Right lung (tissue), 2 donors: ENCODE measurements at regions not wholly inside any gene's neighbourhood (a gene's known extent, or its start where the extent isn't known, plus 50 kb on each side); places are given as distances from the start of the nearest gene placed in this dataset.
A peak's percentile ranks its signal among the peaks of the same experiment; 100 is the strongest.

Source experiments
- DNase-seq, 2 donors: peaks; one replicate each; pipeline ENCODE4 v3.0.0-alpha.2; 2013

DNA sequence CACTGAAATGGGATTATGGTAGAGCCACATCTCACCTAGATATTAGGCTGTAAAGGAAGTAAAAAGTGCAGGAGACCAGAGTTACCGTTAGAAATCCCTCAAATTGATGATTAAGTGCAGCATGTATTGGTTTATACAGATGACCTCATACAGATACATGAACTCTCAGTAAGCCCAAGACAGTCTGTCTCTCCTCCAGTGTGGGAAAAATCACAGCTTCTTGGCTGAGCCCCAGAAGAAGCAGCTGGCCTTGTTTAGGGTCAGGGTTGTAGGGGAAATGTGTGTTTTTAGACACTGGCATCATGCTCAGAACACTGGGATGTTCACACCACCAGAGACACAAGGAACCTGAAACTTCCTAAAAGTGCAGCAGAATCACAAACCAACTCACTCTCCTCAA is 135.9 kb downstream of the KATNIP start:
- DNase-seq: peak; percentile 4 to 16

DNA sequence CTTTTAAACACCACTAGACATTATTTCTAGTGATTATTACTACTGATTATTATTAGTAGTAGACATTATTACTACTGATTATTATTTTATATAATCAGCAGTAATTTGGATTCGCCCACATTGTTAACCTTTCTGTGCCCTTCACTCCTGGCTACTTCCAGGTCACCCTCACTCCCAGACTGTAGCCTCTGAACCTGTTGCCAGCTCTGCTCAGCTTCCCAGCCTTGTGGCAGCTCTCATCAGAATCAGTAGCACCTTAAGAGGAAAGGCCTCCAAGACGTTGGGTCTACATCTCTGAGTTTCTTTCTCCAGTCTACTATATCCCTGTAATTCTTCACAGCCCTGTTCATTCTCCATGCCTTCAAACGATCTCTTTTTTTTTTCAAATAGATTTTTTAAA is 137.0 kb downstream of the KATNIP start:
- no peak for DNase-seq

DNA sequence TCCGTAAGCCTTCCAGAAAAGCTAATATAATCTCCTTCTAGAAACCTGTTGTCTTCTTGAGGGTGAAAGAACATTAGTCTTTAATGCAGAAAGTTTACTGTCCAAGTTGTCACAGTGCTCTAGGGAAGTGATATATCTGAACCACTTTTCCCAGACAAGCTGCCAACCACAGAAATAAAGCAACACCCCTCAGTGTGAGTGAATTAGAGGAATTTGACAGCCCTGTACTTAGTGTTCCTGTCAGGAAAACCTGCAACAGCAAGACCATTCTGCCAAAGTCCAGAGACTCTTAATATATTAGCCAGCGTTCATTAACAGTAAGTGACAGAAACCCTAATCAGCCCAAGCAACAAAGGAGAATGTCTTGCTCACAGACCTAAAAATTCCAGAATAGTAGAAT is 137.7 kb downstream of the KATNIP start:
- DNase-seq: no peak

DNA sequence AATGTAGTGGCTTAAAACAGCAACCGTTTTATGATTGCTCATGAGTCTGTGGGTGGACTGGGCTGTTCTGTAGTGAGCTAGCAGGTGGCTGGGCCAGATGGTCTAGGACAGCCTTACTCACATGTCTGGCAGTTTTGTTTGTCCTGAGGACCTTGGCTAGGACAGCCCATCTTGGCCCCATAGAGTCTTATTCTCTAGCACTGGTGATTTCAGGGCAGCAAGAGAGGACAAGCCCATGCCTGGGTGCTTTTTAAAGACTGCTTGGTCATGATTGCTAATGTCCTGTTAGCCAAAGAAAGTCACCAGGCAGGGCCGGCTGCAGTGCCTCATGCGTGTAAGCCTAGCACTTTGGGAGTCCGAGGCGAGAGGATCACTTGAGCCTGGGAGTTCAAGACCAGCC is 139.8 kb downstream of the KATNIP start:
- no peak for DNase-seq

DNA sequence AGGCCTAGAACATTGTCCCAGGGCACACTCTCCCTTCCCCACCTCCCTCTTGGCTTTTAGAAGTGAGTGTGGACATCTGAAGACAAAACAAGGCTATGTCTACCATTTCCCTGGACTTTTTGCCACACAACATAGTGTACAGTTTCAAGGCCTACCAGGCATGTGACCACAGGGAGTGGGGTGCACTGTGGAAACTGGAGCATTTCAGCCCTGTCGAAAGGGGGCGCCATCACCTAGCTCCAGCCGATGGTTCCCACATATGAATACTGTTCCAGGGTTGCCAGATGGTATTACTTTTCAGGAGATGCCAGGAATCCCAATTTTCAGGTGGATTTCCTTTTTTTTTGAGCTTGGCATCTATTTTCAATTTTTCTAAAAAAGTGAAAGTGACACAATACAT is 140.7 kb downstream of the KATNIP start:
- DNase-seq: no peak

DNA sequence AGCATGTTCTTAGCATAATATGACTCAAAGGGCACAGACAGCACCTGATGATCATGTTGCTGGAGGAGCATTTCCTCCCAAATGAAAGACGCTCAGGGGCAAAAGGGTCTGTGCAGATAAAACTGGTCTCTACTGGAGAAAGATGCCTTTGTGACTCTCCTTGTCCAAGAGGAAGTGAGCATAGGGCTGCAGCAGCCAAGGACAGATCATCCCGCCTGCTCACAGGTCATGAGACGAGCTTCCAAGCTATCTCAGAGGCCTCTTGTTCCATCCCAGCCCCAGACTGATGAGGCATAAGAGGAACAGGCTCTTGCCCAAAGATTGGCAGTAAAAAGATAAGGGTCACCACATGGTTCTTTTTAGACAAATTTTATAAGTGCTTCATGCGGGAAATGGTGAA is 141.8 kb downstream of the KATNIP start:
- no peak for DNase-seq

DNA sequence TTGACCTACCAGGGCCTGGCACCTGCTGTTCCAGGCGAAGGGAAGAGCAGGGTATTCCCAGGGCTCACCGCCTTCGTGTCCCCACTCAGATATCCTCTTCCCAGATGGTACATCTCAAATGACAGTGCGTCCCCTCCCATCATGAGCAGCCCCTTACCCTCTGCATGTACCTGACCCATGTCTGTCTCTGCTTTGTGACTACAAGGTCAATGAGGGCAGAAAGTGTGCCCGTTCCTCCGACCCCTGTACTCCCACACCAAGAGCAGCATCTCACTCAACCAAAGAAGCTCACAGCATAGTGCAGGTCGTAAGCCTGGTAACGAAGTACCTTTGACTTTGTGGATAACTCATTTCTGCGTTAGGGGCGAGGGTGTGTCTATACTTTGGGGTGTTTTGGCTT is 142.6 kb downstream of the KATNIP start:
- DNase-seq: no peak

DNA sequence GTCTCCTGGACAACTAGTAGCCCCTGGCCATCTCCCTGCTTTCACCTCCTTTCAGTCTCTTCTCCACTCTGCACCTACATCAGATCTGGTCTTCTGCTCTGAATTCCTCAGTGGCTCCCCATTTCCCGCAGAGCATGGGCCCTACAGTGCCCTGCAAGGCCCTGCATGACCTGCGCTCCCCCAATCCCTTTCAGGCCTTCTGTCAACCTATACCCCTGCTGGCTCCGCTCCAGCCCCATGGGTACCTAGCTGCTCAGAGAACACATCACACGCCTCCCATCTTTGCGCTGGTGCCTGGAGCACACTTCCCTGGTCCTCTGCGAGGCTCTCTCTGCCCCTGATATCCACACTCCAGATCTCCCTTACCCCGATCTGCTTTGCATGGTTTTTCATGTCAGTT is 145.2 kb downstream of the KATNIP start:
- no peak for DNase-seq

DNA sequence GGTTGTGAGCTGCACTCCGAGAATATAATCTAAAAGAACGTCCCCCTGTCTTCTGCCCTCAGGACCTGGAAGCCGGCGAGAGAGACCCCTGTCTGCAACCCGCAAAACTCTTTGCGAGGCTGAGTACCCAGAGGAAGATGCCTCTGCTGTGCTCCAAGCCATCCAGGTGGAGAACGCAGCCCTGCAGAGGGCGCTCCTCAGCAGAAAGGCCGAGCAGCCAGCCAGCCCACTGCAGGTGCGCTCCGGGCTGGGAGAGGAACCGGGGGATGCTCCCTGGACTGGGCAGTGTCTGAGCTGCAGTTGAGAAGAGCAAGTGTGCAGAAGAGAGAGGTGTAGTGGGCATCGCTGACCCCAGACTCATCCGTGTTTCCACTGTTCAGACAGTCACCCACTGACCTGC is 148.3 kb downstream of the KATNIP start:
- no peak for DNase-seq

DNA sequence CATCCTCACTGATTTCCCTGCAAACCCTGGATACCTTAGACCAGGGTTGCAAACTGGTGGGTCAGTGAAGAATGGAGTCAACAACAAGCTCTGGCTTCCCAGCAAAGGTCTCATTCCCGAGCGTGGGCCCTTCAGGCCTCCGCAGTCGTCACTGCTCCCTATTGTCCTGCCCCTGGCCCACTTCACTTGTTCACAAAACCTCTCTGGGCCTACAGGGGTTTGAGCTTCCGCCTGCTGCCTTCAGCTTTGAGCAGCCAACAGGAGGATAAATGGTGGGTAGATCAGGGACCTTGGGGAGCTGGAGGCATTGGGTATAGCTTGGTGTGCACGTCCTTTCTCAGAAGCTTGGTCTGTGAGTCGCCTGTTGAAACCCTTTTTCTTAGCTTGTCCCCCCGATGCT is 148.8 kb downstream of the KATNIP start:
- no peak for DNase-seq

DNA sequence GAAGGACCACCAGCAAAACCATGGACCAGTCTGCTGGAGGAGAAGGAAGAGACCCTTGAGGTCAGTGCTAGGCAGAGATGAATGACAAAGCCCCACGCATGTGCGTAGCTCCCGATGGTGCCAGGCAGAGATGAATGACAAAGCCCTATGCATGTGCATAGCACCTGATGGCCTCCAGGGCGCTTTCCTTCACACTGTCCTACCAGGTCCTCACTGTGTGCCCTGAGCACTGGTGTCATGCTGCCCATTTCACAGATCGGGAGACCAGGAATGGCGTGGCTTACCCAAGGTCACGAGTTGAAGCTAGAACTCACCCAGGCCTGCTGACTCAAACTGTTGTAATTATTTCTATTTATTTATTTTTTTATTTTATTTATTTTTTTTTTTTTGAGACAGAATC is 149.6 kb downstream of the KATNIP start:
- DNase-seq: no peak

DNA sequence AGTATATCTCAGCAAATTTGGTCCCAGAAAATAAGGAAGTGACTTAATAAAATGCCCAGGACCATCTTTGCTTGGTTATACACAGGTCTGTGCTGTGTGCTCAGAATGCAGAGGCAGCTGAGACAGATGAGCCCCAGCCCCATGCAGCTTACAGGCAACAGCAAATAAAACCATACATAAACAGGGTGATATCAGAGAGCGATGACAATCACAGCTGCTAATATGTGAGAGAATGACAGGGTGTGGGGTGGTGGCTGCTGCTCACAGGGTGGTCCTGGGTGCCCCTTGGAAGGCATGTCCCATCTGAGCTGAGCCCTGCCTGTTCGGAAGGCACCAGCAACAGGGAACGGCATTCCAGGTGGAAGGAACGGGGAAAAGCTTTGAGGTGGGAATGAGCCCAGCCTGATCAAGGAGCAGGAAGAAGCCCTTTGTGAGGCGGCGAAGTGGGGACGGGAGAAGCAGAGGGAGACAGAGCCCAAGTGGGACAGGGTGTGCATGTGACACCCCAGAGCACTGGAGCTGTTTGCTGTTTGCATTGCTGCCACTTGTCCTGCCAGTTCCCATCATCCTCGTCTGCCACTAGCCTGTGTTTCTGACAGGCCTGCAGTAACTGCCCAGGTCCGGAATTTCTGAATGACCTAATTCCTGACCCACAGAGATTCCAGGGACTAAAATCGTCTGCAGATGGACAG is 150.5 kb downstream of the KATNIP start:
- no peak for DNase-seq

DNA sequence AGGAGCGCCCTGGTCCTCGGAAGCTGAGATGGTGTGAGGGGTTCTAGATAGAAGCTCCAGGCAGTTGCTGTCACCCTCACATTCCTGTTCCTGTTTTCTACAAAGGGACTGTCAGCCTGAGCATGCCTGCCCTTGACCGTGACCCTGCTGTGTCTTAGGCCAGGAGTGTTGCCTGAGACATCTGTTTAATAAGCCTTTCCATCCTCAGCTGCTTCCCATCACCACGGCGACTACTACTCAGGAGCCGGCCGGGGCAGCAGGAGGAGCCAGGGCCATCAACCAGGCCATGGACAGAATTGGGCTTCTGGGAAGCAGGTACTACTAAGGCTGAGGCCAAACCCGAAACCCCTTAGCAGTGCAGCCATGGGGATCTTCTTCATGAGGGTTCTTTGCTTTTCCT is 151.4 kb downstream of the KATNIP start:
- no peak for DNase-seq

DNA sequence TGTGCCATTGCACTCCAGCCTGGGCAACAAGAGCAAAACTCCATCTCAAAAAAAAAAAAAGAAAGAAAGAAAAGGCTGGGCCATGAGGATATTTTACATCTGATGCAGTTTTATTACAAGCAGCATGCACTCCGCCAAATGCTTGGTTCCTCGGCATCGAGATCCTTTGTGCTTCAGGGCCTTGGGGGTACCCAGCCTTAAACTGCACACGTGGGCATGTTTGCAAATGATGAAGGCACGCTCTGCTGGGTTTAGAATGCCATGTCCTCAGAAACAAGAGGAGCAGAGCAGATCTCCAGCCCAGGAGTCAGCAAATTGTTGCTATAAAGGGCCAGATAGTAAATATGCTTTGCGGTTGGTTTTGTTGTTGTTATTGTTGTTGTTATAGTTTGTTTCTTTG is 153.2 kb downstream of the KATNIP start:
- no peak for DNase-seq

DNA sequence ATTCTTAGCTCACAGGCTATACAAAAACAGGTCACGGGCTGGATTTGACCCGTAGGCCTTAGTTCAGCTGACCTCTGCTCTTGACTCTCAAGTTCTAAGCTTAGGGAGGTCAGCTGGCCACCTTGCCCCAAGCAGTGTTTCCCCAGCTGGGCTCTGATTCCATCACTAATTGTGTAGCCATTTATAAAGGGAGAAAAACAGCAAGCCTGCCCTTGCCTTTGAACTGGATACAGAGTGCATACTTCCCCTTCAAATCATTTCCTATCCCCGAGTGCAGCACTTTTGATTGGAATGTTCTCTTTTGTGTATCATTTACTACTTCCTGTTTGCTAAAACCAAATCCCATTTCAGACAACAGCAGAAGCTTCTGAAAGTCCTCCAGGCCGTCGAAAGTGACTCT is 153.6 kb downstream of the KATNIP start:
- no peak for DNase-seq

DNA sequence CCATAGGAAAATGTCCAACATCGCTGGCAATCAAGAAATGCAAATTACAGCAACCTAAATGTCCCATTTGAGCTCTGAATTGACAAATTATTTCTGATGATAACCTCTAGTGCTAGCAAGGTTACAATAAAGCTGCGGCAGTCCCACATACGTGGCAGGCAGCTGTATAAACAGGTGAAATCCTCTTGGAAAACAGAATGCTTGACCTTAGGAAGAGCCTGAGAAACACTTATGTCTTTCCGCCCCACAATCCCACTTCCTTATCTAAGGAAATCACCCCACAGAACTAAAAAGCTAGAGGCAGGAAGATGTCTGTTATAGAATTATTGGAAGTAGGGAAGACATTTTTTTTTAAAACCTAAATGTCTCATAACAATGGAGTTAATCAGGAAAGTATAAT is 154.3 kb downstream of the KATNIP start:
- no peak for DNase-seq

DNA sequence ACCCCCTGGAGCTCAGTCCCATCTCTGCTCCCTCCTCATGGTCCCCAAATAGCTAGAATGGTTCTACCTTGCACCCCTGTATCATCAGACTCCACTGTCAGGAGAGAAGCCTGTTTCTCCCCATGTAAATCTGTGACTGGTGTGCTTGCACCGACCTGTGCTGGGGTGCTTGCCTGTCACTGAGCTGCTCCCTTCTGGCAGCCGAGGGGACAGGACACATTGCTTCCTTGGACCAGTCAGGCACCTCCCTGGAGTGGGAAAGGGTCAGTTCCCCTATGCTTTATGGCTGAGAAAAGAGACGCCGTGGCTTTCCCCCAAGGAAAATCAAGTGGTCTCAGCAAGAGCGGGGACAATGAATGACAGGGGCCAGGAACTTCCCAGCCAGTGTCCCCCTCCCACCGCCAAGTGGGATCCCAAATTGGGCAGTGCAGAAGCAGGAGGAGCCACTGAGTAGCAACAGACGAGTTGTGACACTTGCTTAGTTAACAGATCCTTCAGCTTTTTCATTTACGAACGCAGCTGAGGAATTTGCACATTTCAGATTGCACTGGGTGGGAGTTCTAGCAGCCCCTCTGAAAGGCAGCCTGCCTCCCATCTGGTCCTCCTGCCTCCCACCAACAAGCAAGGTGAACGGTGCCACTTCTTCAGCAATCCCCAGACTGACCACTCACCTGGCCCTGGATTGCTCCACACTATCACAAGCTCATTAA is 156.4 kb downstream of the KATNIP start:
- DNase-seq: no peak

DNA sequence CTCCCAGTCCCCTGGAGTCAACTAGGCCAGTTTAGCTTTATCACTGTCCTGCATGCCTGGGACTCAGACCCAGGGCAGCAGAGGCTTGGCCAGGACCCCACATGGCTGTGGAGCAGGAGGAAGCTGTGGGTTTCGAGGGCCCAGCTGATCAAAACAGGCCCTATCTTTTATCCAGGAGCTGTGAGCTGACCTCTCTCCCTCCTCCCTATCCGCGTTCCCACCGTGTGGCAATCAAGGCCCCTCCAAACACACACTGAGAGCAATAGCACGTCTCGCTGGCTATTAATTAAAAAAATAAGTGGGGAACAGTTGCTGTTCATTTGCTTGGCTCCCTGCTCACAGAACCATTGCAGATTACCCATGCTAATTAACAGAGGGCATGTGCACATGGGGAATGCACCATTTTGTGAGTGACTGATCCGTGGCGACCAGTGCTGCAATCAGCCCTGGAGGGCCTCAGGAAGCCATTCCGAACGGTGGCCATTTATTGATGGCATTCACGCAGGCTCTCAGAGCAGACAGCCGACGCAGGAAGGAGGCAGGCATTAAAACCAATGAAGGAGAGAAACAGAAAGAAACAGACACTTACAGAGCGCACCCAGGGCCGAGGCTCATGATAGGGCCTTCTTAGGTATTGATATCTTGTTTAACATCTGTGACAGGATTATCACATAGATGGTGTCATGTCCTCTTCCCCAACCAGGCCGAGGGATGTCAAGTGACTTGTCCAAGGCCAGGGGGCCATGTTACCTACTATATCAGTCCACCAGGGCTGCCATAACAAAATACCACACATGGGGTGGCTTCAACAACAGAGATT is 157.1 kb downstream of the KATNIP start:
- no peak for DNase-seq

DNA sequence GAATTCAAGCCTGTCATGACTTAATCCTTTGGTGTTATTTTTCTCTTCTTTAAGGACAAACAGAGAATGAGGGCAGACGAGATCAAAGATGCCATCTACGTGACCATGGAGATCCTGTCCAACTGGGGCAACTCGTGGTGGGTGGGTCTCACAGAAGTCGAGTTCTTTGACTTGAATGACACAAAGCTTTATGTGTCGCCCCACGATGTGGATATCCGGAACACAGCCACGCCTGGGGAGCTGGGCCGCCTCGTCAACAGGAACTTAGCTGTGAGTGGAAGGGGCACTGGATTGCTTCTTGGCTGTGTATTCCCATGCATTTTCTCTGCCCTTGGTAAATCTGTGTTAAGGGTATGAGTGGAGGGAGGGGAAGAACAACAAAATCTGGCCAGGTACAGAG is 158.7 kb downstream of the KATNIP start:
- DNase-seq: no peak

DNA sequence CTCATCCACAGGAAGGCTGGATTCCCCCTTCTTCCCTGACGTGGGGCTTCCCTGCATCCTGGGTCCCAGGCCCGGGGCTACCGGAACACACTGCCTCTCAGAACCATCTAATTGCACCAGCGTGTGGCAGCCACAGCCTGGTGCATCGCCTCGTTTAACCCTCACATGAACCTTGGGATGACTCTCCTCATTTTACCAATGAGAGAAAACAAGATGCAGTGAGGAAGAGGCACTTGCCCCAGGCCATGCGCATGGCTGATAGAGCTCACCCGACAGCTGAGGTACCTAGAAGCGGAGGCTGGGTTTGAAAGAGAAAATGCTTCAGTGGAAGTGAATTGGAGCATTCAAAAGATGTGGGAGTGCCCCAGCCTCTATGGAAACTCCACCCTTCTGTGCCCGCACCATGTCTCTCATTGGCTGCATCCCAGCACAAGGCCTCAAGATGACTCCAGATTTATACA is 162.3 kb downstream of the KATNIP start:
- no peak for DNase-seq

DNA sequence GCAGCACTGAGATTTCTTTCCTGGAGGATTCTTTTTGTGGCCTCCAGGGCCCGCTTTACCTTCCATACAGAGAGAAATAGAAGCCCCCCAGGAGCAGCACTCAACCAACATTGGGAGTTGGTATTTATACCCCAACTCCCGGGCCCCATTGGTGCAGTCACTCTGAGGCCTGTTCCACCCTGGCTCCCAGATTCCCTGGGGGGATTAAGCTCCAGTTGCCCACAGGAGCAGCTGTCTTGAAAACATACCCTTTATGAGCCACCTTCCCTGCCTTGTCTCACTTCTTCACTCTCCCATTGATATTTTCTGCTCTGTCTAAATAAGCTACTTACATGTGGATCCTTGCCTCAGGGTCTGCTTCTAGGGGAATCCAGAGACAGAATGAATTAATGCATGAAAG is 167.8 kb downstream of the KATNIP start:
- no peak for DNase-seq

DNA sequence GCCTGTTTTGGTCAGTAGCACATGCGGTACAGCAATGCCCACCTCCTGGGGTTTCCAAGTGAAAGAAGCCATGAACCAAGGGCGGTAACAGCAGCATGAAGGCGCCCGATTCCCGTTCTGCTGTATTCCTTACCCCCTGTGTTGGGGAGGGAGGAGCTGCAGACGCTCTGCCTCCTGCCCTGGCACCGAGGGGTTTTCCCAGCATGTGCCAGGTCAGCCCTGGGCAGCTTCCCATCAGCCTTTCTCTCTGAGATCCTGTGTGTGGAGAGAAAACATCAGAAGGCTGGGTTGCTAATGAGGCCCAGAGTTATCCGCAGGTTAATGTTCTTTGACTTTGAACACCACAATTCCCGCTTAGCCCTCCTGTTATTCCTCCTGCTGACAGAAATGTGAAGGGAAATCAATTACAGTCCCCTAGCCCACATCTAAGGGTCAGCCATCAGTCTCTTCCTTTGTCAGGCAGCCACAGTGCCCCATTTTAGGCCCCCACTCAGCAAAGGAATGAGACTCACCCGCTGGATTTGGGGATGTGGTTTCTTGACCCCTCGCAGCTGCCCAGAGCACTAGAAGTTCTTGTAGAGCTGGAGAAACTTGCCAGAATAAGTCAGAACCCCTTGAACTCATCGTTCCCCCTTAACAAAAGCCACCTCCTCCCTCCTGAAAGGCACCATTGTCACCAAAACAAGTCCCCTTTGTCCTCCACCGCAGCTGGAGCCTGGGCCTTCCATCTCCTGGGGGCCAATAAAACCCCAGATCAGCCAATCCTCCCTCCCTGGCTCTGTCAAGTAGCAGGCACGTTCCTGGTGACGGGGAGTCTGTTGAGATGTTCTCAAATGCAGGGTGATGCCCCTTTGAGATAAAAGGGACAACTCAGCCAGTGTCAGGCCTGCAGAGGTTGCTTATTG is 168.5 kb downstream of the KATNIP start:
- no peak for DNase-seq
